ENCODE measurements at regions not wholly inside any gene's neighbourhood (a gene's known extent, or its start where the extent isn't known, plus 50 kb on each side); places are given as distances from the start of the nearest gene placed in this dataset.
"Not testable (repeated sequence)": the region's sequence is repeated elsewhere in the genome, so short reads cannot be mapped to it uniquely, and the experiment has no call there.

GRCh38 chr12:13347241-13348043, 150.9 kb downstream of the EMP1 start:
- peak; percentile 17 for DNase-seq (ENCODE audit: low read depth)

GRCh38 chr12:13345722-13346121, 149.2 kb downstream of the EMP1 start:
- DNase-seq (ENCODE audit: low read depth): no peak

DNA sequence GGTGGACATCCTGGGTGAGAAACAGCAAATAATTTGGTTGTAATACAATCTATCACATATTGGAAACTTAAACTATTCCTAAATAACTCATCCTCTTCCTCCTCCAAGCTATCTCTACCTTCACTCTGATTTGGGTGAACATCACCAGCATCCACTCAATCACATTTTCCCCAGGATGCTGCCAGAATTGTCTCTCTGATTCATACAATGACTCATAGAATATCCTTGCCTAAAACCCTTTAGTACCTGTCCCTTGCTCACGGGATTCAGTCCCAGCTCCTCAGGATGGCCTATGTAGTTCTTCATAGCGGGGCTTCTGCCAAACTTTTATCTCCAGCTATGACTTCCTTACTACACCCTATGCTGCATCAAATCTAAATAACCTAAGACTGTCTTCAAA, 146.8 kb downstream of the EMP1 start:
- DNase-seq (ENCODE audit: low read depth): no peak

DNA sequence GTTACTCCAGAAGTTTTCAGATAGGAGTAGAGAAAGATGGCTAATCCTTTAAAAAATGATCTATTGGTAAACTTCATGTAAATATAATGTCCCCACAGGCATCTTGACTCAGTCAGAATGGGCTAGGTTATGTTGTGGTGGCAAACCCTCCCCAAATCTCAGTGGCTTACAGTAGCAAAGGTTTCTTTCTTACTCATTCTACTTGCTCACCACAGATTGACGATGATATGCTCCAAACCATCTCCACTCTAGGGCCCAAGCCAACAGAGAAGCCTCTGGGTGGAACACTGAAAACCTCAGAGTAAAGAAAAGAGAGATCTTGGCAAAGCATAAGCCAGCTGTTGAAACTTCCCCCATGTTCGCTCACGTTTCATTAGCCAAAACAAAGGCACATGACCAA, 146.4 kb downstream of the EMP1 start:
- DNase-seq (ENCODE audit: low read depth): no peak

- DNase-seq (ENCODE audit: low read depth): no peak
Measured at GRCh38 chr12:13340149-13340548, 143.6 kb downstream of the EMP1 start.

DNA sequence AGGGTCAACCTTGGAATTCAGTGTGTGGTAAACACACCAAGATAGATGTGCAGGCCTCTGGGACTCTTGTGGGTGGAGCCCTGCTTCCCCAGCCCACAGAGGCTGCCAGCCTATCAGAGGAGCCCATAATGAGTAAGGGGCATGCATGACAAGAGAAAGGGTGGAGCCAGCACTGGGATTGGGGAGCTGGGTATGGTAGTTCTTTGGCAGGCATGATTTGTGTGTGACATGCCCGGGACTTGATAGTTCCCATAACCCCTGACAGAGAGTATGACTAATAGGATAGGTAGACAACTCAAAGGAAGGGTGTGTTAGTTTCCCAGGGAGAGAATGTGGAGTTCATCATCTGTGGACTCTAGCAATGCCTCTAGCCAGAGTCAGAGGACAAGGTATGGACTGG, 143.0 kb downstream of the EMP1 start:
- DNase-seq (ENCODE audit: low read depth): no peak

GRCh38 chr12:13339091-13339490, 142.6 kb downstream of the EMP1 start:
- DNase-seq (ENCODE audit: low read depth): no peak

GRCh38 chr12:13337791-13338190, 141.3 kb downstream of the EMP1 start:
- DNase-seq (ENCODE audit: low read depth): no peak

DNA sequence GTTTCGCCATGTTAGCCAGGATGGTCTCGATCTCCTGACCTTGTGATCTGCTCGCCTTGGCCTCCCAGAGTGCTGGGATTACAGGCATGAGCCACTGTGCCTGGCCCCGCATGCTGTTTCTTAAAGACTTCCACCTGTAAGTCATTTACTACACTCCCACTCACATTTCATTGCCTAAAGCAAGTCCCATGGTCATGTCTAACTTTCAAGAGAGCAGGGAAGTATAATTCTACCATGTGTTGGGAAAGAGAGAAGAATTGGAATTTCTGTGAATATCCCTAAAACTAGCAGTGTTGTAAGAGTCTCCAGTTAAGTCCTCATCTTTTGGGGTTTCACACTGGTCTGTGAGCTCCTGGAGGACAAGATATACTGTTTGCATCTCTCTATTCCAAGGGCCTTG, 139.7 kb downstream of the EMP1 start:
- no peak for DNase-seq (ENCODE audit: low read depth)

- no peak for DNase-seq (ENCODE audit: low read depth)
Measured at GRCh38 chr12:13328535-13328934, 132.0 kb downstream of the EMP1 start.

- no peak for DNase-seq (ENCODE audit: low read depth)
Measured at GRCh38 chr12:13326076-13326475, 129.6 kb downstream of the EMP1 start.

DNA sequence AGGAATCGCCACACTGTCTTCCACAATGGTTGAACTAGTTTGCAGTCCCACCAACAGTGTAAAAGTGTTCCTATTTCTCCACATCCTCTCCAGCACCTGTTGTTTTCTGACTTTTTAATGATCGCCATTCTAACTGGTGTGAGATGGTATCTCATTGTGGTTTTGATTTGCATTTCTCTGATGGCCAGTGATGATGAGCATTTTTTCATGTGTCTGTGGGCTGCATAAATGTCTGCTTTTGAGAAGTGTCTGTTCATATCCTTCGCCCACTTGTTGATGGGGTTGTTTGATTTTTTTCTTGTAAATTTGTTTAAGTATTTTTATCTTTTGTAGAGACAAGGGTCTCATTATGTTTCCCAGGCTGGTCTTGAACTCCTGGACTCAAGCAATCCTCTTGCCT, 128.5 kb downstream of the EMP1 start:
- not testable (repeated sequence) for DNase-seq (ENCODE audit: low read depth)

GRCh38 chr12:13318231-13319015, 121.9 kb downstream of the EMP1 start:
- no peak for DNase-seq (ENCODE audit: low read depth)

DNA sequence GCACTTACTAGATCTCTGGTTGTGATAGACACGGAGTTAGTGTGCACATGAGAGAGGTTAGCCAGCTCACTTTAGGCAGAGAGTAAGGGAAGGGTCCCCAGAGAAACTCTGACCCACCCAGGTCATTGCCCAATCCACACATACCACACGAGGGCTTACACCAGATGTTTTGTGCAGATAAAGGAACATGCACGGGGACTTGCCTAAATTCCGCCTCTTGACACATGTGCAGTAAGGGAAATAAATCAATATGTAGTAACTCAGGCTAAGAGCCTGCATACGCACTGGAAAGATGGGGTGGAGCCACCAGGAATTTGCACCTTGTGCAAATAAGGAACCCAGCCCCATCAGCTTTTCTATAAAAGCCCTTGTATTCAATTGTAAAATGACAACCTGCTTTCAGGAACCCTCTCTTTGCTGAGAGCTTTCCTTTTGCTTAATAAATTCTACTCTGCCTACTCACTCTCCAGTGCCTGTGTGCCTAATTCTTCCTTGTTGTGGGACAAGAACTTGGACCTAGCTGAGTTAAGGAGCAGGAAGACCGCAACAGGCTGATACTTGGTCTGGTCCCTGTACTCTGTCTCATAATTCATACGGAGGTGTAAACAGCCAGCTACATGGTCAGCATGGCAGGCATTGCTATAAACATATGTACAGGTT, 120.2 kb downstream of the EMP1 start:
- no peak for DNase-seq (ENCODE audit: low read depth)

DNA sequence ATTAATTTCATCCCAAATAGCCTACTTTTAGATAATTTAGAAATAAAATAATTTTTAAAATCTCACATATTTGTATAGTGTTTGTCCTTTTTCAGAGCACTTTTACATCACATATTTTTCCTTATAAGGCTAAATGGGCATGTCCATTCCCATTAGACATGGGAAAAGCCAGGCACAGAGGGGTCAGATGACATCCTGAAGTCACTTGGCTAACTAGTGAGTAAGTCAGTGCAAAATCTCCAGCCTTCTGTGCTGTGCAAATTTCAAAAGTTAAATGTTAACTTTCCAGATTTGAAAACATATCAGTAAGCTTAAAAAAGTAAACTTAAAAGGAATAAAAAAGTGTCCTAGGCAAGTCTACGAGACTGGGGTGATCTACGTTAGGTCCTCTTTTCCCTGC, 117.4 kb downstream of the EMP1 start:
- DNase-seq (ENCODE audit: low read depth): no peak

GRCh38 chr12:13311551-13311950, 115.0 kb downstream of the EMP1 start:
- no peak for DNase-seq (ENCODE audit: low read depth)

GRCh38 chr12:13307143-13307816, 110.8 kb downstream of the EMP1 start:
- DNase-seq (ENCODE audit: low read depth): no peak

GRCh38 chr12:13304924-13305323, 108.4 kb downstream of the EMP1 start:
- DNase-seq (ENCODE audit: low read depth): no peak

DNA sequence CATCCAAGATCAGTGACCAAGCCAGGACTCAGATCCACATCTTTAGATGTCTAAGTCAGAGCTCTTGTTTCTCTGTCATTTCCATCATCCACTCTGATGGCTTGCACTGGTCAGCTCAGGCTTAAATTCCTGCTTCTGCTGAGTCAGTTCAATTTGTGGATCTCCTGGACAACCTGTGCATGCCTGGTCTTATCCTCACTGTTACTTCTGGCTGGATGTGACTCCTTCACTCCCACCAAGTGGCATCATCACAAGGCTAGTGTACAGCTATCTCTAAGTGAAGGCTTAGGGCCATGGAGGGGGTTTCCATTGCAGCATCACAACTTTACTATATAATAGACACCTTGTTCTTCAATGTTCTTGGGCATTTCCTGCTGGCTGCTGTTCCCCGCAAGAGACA, 102.9 kb downstream of the EMP1 start:
- DNase-seq (ENCODE audit: low read depth): no peak

GRCh38 chr12:13293096-13293495, 96.6 kb downstream of the EMP1 start:
- no peak for DNase-seq (ENCODE audit: low read depth)

- no peak for DNase-seq (ENCODE audit: low read depth)
Measured at GRCh38 chr12:13289653-13290289, 93.2 kb downstream of the EMP1 start.

All from activated T-helper 9 cell treated with anti-CD3 and anti-CD28 coated beads, Interleukin-2, amount 50 U/mL, for 16 hours (primary cell).